ENCODE measurements at regions not wholly inside any gene's neighbourhood (a gene's known extent, or its start where the extent isn't known, plus 50 kb on each side); places are given as distances from the start of the nearest gene placed in this dataset.

DNA sequence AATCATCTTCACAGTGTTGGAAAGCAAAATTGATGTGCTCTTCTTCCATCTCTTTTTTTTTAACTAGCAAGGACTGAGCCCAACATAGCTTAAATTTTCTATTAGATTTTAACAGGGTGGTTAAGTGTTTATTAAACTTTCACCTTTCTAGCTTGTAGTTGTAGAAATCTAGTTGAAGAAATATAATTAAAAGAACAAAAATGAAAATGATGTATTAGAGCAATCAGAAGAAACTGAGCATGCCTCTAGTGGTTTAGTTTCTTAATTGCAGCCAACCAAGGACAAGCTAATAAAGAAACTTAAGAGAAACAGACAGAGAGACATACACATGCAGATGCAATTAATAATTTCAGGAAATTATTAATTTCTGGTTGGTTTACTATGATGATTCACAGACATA is 673.0 kb upstream of the LMO3 start:
- H3K4me3 ChIP-seq (ENCODE audit: low read depth, low read length): no peak overlapping the region
- no peak for DNase-seq (ENCODE audit: low read depth)
- TF ChIP-seq, protein P1, sequence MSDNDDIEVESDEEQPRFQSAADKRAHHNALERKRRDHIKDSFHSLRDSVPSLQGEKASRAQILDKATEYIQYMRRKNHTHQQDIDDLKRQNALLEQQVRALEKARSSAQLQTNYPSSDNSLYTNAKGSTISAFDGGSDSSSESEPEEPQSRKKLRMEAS (IDR thresholded peaks at IDR 0.05; ENCODE audit: low read depth, low read length): no peak
- TF ChIP-seq CTCF (IDR thresholded peaks at IDR 0.05; ENCODE audit: low read depth, low read length) (no peak), MYC (IDR thresholded peaks at IDR 0.05; ENCODE audit: low read depth, low read length) (no peak), POLR2A (IDR thresholded peaks at IDR 0.05; ENCODE audit: extremely low read depth, insufficient read length) (no peak)

- no peak overlapping the region for H3K4me3 ChIP-seq (ENCODE audit: low read depth, low read length)
- no peak for DNase-seq (ENCODE audit: low read depth)
- TF ChIP-seq CTCF (IDR thresholded peaks at IDR 0.05; ENCODE audit: low read depth, low read length): no peak
- TF ChIP-seq POLR2A (IDR thresholded peaks at IDR 0.05; ENCODE audit: extremely low read depth, insufficient read length): no peak
- TF ChIP-seq, protein P1 (IDR thresholded peaks at IDR 0.05; ENCODE audit: low read depth, low read length): no peak
- no peak for TF ChIP-seq MYC (IDR thresholded peaks at IDR 0.05; ENCODE audit: low read depth, low read length)
These were observed 670.2 kb upstream of the LMO3 start for GRCh38 chr12:17276196-17276595.

- TF ChIP-seq MYC (IDR thresholded peaks at IDR 0.05; ENCODE audit: low read depth, low read length) (no peak), CTCF (IDR thresholded peaks at IDR 0.05; ENCODE audit: low read depth, low read length) (no peak), POLR2A (IDR thresholded peaks at IDR 0.05; ENCODE audit: extremely low read depth, insufficient read length) (no peak)
- TF ChIP-seq, protein P1 (IDR thresholded peaks at IDR 0.05; ENCODE audit: low read depth, low read length): no peak
- H3K4me3 ChIP-seq (ENCODE audit: low read depth, low read length): no peak overlapping the region
- no peak for DNase-seq (ENCODE audit: low read depth)
These were observed 660.9 kb upstream of the LMO3 start for GRCh38 chr12:17266856-17267255.

DNA sequence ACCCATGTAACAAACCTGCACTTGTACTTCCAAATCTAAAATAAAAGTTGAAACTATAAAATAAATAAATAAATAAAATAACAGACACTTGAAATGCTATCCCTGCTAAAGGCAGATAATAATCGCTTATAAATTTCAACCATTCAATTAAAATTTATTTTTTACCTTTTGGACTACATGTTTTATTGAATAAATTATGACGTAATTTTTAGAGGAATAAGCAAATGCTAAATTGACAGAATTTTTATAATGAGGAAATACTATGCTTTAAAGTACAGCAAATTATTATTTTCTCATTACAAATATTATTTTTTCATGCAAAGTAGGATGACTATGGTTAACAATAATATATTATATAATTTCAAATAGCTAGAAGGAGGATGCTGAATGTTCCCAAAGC is 658.6 kb upstream of the LMO3 start:
- TF ChIP-seq POLR2A (IDR thresholded peaks at IDR 0.05; ENCODE audit: extremely low read depth, insufficient read length) (no peak), CTCF (IDR thresholded peaks at IDR 0.05; ENCODE audit: low read depth, low read length) (no peak), MYC (IDR thresholded peaks at IDR 0.05; ENCODE audit: low read depth, low read length) (no peak)
- TF ChIP-seq, protein P1 (IDR thresholded peaks at IDR 0.05; ENCODE audit: low read depth, low read length): no peak
- DNase-seq (ENCODE audit: low read depth): no peak
- H3K4me3 ChIP-seq (ENCODE audit: low read depth, low read length): no peak overlapping the region

DNA sequence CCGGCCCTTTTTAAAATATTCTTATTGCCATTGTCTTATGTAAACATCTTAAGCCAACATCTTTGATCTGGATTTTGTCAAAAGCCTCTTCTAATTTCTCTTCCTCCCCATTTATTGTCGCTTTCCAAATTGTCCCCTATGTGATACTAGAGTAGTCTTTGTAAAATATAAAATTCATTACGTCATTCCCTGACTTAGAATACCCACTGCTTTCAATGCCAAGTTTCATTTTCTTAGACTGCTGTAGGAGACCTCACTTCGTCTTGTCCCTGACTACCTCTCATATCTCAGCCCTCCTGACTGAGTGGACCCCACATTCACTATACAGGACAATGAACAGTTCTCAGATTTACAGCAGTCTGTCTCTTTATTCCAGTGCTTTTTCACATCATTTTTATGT is 633.9 kb upstream of the LMO3 start:
- no peak for TF ChIP-seq CTCF (IDR thresholded peaks at IDR 0.05; ENCODE audit: low read depth, low read length)
- TF ChIP-seq, protein P1 (IDR thresholded peaks at IDR 0.05; ENCODE audit: low read depth, low read length): no peak
- TF ChIP-seq POLR2A (IDR thresholded peaks at IDR 0.05; ENCODE audit: extremely low read depth, insufficient read length): no peak
- TF ChIP-seq MYC (IDR thresholded peaks at IDR 0.05; ENCODE audit: low read depth, low read length): no peak
- no peak for DNase-seq (ENCODE audit: low read depth)
- H3K4me3 ChIP-seq (ENCODE audit: low read depth, low read length): no peak overlapping the region

DNA sequence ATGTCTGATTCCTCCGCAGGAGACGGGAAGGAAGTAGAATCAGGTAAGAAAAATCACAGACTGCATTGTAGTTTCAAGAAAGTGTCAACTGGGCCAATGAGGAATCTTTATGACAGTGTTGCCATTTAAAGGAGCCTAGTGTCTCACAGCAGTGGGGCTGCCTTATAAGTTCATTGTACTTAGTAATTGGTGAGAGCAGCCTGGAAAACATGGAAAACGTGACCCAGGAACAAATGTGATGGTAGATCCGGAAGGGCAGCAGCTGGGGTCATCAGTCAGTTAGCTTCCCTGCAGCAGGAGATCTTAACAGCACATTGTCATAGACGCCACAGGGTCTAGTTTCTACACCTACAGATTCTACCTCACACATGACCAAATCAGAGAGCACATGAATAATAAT is 630.0 kb upstream of the LMO3 start:
- no peak overlapping the region for H3K4me3 ChIP-seq (ENCODE audit: low read depth, low read length)
- DNase-seq (ENCODE audit: low read depth): no peak
- TF ChIP-seq POLR2A (IDR thresholded peaks at IDR 0.05; ENCODE audit: extremely low read depth, insufficient read length) (no peak), MYC (IDR thresholded peaks at IDR 0.05; ENCODE audit: low read depth, low read length) (no peak), CTCF (IDR thresholded peaks at IDR 0.05; ENCODE audit: low read depth, low read length) (no peak)
- TF ChIP-seq, protein P1 (IDR thresholded peaks at IDR 0.05; ENCODE audit: low read depth, low read length): no peak

Data from NB4 (cell line).